T-helper 1 cell (primary cell): ENCODE measurements at regions not wholly inside any gene's neighbourhood (a gene's known extent, or its start where the extent isn't known, plus 50 kb on each side); places are given as distances from the start of the nearest gene placed in this dataset.
"Not testable (repeated sequence)": the region's sequence is repeated elsewhere in the genome, so short reads cannot be mapped to it uniquely, and the experiment has no call there.

Experiments
- DNase-seq, 5 donors: peaks; one replicate each; pipeline ENCODE4 v3.0.0-alpha.2; 2012 to 2020

GRCh38 chr7:86199881-86200614 lies 443.7 kb upstream of the GRM3 start:
- DNase-seq, result no peak

GRCh38 chr7:86190351-86190750 lies 453.4 kb upstream of the GRM3 start:
- no peak for DNase-seq

GRCh38 chr7:86181474-86181873 lies 462.2 kb upstream of the GRM3 start:
- DNase-seq, result no peak

- DNase-seq, result no peak
Observed at GRCh38 chr7:86164827-86165226, 478.9 kb upstream of the GRM3 start.

- DNase-seq, result no peak
Observed at GRCh38 chr7:86158111-86158510, 485.6 kb upstream of the GRM3 start.

GRCh38 chr7:86155623-86156022 lies 488.1 kb upstream of the GRM3 start:
- no peak for DNase-seq

GRCh38 chr7:86152926-86153325 lies 490.8 kb upstream of the GRM3 start:
- no peak for DNase-seq

GRCh38 chr7:86149024-86149665 lies 494.6 kb upstream of the GRM3 start:
- no peak for DNase-seq

- DNase-seq, result no peak
Observed at GRCh38 chr7:86148501-86148900, 495.2 kb upstream of the GRM3 start.

GRCh38 chr7:86137343-86137742 lies 506.4 kb upstream of the GRM3 start:
- DNase-seq, result no peak

GRCh38 chr7:86130268-86130667 lies 513.4 kb upstream of the GRM3 start:
- DNase-seq, result no peak

- DNase-seq, result no peak
Observed at GRCh38 chr7:86123476-86123875, 520.2 kb upstream of the GRM3 start.

- DNase-seq, result no peak
Observed at GRCh38 chr7:86094166-86094669, 549.5 kb upstream of the GRM3 start.

- no peak for DNase-seq
Observed at GRCh38 chr7:86091369-86091768, 552.3 kb upstream of the GRM3 start.

GRCh38 chr7:86089455-86089854 lies 554.3 kb upstream of the GRM3 start:
- no peak for DNase-seq

GRCh38 chr7:86064572-86064971 lies 579.1 kb upstream of the GRM3 start:
- DNase-seq, result not testable (repeated sequence)

- DNase-seq, result peak in 1 of 5 donors; percentile 1
Observed at GRCh38 chr7:86058649-86059048, 585.1 kb upstream of the GRM3 start.

GRCh38 chr7:86050918-86051317 lies 592.8 kb upstream of the GRM3 start:
- DNase-seq, result no peak

GRCh38 chr7:86049910-86050309 lies 593.8 kb upstream of the GRM3 start:
- no peak for DNase-seq

GRCh38 chr7:86045197-86045596 lies 598.5 kb upstream of the GRM3 start:
- DNase-seq, result not testable (repeated sequence)

GRCh38 chr7:86025807-86026206 lies 617.9 kb upstream of the GRM3 start:
- DNase-seq, result no peak

- no peak for DNase-seq
Observed at GRCh38 chr7:86013662-86014061, 630.0 kb upstream of the GRM3 start.

GRCh38 chr7:86012971-86013370 lies 630.7 kb upstream of the GRM3 start:
- no peak for DNase-seq

- DNase-seq, result no peak
Observed at GRCh38 chr7:86008898-86009297, 634.8 kb upstream of the GRM3 start.
